GM20000 (cell line): ENCODE measurements at regions not wholly inside any gene's neighbourhood (a gene's known extent, or its start where the extent isn't known, plus 50 kb on each side); places are given as distances from the start of the nearest gene placed in this dataset.

Experiments
- DNase-seq: peaks from one replicate; pipeline ENCODE4 v3.0.0; 2012; ENCODE audit warnings: low spot score
- CTCF ChIP-seq: IDR thresholded peaks from 2 replicates; pipeline ENCODE4 v1.5.1; 2012; ENCODE audit warnings: mild to moderate bottlenecking, control low read depth; ENCODE audit errors: extremely low read depth, missing control alignments

GRCh38 chr6:84508981-84509380 lies 255.4 kb downstream of the TBX18 start:
- no peak for DNase-seq
- no peak for TF ChIP-seq CTCF

GRCh38 chr6:84508334-84508733 lies 256.1 kb downstream of the TBX18 start:
- no peak for TF ChIP-seq CTCF
- DNase-seq = no peak

- TF ChIP-seq CTCF = no peak
- DNase-seq = no peak
Observed at GRCh38 chr6:84504025-84504424, 260.4 kb downstream of the TBX18 start.

GRCh38 chr6:84501315-84501714 lies 263.1 kb downstream of the TBX18 start:
- no peak for TF ChIP-seq CTCF
- DNase-seq = no peak

- no peak for TF ChIP-seq CTCF
- no peak for DNase-seq
Observed at GRCh38 chr6:84500726-84501125, 263.7 kb downstream of the TBX18 start.

GRCh38 chr6:84498905-84499304 lies 265.5 kb downstream of the TBX18 start:
- DNase-seq = no peak
- TF ChIP-seq CTCF = no peak

GRCh38 chr6:84492241-84493165 lies 265.1 kb upstream of the CEP162 start:
- TF ChIP-seq CTCF = no peak
- no peak for DNase-seq
